ENCODE measurements at regions not wholly inside any gene's neighbourhood (a gene's known extent, or its start where the extent isn't known, plus 50 kb on each side); places are given as distances from the start of the nearest gene placed in this dataset.
"Not testable (repeated sequence)": the region's sequence is repeated elsewhere in the genome, so short reads cannot be mapped to it uniquely, and the experiment has no call there.

GRCh38 chr2:188693771-188694170, 280.4 kb upstream of the COL3A1 start:
- Histone ChIP-seq H3K4me1 (ENCODE audit: low read depth) (no peaks in the 10 kb centered on the region), H3K36me3 (ENCODE audit: low read depth) (no peaks in the 10 kb centered on the region), H3K9me3 (no peaks in the 10 kb centered on the region), H3K4me3 (no peak overlapping the region)
- DNase-seq: no peak
- no peak for TF ChIP-seq CTCF (IDR thresholded peaks at IDR 0.05)
- intact Hi-C loops (cut with DNase I, micrococcal nuclease): no loop called here
- no peak for ATAC-seq

- DNase-seq: no peak
Observed at GRCh38 chr2:188695953-188696352, 278.2 kb upstream of the COL3A1 start.

GRCh38 chr2:188698151-188698550, 276.0 kb upstream of the COL3A1 start:
- H3K9me3 ChIP-seq; intact Hi-C loops (cut with DNase I, micrococcal nuclease); H3K36me3 ChIP-seq (ENCODE audit: low read depth); H3K4me1 ChIP-seq (ENCODE audit: low read depth); DNase-seq; ATAC-seq; H3K4me3 ChIP-seq: not testable (repeated sequence)

More at GRCh38 chr2:188695953-188696352, 278.2 kb upstream of the COL3A1 start:
- intact Hi-C loops (cut with DNase I, micrococcal nuclease): no loop called here
- TF ChIP-seq CTCF (IDR thresholded peaks at IDR 0.05): no peak
- Histone ChIP-seq H3K9me3 (no peaks in the 10 kb centered on the region), H3K4me1 (ENCODE audit: low read depth) (no peaks in the 10 kb centered on the region), H3K36me3 (ENCODE audit: low read depth) (no peaks in the 10 kb centered on the region), H3K4me3 (no peak overlapping the region)
- no peak for ATAC-seq

- no peaks in the 10 kb centered on the region for H3K4me1 ChIP-seq (ENCODE audit: low read depth)
- no peaks in the 10 kb centered on the region for H3K9me3 ChIP-seq
- no peak for TF ChIP-seq CTCF (IDR thresholded peaks at IDR 0.05)
- no peak overlapping the region for H3K4me3 ChIP-seq
- DNase-seq: no peak
- no peak for ATAC-seq
- intact Hi-C loops (cut with DNase I, micrococcal nuclease): no loop called here
- no peaks in the 10 kb centered on the region for H3K36me3 ChIP-seq (ENCODE audit: low read depth)
Observed at GRCh38 chr2:188701836-188702235, 272.3 kb upstream of the COL3A1 start.

GRCh38 chr2:188705191-188705590, 269.0 kb upstream of the COL3A1 start:
- no peak for DNase-seq
- no peak for ATAC-seq
- Histone ChIP-seq H3K4me3 (no peak overlapping the region), H3K9me3 (peaks cover 3% of the 10 kb centered on the region), H3K4me1 (ENCODE audit: low read depth) (no peaks in the 10 kb centered on the region), H3K36me3 (ENCODE audit: low read depth) (no peaks in the 10 kb centered on the region)
- intact Hi-C loops (cut with DNase I, micrococcal nuclease): no loop called here
- no peak for TF ChIP-seq CTCF (IDR thresholded peaks at IDR 0.05)

GRCh38 chr2:188713961-188714360, 260.2 kb upstream of the COL3A1 start:
- intact Hi-C loops (cut with DNase I, micrococcal nuclease): no loop called here
- peaks cover 4% of the 10 kb centered on the region for H3K9me3 ChIP-seq
- H3K4me1 ChIP-seq (ENCODE audit: low read depth): no peaks in the 10 kb centered on the region
- ATAC-seq: no peak
- H3K4me3 ChIP-seq: no peak overlapping the region
- DNase-seq: no peak
- TF ChIP-seq CTCF (IDR thresholded peaks at IDR 0.05): no peak
- no peaks in the 10 kb centered on the region for H3K36me3 ChIP-seq (ENCODE audit: low read depth)
